ENCODE measurements at regions not wholly inside any gene's neighbourhood (a gene's known extent, or its start where the extent isn't known, plus 50 kb on each side); places are given as distances from the start of the nearest gene placed in this dataset.

DNA sequence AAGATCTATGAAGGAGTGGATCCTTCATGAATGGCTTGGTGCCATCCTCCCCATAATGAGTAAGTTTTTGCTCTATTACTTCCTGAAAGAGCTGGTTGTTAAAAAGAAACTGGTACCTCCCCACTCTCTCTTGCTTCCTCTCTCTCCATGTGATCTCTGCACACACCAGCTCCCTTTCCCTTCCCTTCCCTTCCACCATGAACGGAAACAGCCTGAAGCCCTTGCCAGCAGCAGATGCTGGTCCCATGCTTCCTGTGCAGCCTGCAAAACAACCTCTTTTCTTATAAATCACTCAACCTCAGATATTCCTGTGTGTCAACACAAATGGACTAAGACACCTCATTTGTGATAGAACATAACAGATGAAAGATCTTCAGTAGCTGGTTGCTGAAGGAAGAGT lies 303.5 kb upstream of the ACVR2A start:
- no peak for DNase-seq
- H3K27ac ChIP-seq, result no peak overlapping the region

DNA sequence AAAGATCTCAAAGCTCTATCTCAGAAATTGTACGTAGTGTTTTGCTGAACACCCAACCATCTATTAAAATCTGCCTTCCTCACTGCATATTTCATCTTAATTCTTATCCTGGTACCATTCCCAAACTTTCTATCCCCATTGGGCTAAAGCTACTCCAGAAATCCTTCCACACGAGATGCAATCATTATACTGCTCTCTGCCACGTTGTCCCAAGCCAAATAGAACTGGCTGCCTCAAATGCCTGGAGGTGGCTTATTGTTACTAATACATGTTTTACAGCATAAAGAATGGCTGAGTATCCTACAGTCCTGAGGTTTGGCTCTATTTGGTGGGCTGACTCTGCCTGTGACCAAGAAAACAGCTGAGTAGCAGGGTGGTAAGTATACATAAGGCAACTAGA lies 306.0 kb upstream of the ACVR2A start:
- DNase-seq, result no peak
- no peaks in the 10 kb centered on the region for H3K9me3 ChIP-seq (ENCODE audit: severe bottlenecking)
- H3K27ac ChIP-seq, result no peak overlapping the region
- TF ChIP-seq, protein P1, sequence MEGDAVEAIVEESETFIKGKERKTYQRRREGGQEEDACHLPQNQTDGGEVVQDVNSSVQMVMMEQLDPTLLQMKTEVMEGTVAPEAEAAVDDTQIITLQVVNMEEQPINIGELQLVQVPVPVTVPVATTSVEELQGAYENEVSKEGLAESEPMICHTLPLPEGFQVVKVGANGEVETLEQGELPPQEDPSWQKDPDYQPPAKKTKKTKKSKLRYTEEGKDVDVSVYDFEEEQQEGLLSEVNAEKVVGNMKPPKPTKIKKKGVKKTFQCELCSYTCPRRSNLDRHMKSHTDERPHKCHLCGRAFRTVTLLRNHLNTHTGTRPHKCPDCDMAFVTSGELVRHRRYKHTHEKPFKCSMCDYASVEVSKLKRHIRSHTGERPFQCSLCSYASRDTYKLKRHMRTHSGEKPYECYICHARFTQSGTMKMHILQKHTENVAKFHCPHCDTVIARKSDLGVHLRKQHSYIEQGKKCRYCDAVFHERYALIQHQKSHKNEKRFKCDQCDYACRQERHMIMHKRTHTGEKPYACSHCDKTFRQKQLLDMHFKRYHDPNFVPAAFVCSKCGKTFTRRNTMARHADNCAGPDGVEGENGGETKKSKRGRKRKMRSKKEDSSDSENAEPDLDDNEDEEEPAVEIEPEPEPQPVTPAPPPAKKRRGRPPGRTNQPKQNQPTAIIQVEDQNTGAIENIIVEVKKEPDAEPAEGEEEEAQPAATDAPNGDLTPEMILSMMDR (IDR thresholded peaks at IDR 0.05; ENCODE audit: low read depth, low read length), result no peak
- no peak overlapping the region for H3K4me3 ChIP-seq (ENCODE audit: low read depth, low read length)
- H3K27me3 ChIP-seq (ENCODE audit: insufficient read depth, low read depth, severe bottlenecking), result no peaks in the 10 kb centered on the region
- no peaks in the 10 kb centered on the region for H3K36me3 ChIP-seq

More for the DNA sequence above, 303.5 kb upstream of the ACVR2A start:
- H3K9me3 ChIP-seq (ENCODE audit: severe bottlenecking), result no peaks in the 10 kb centered on the region
- TF ChIP-seq, protein P1 (IDR thresholded peaks at IDR 0.05; ENCODE audit: low read depth, low read length), result no peak
- no peaks in the 10 kb centered on the region for H3K27me3 ChIP-seq (ENCODE audit: insufficient read depth, low read depth, severe bottlenecking)
- no peaks in the 10 kb centered on the region for H3K36me3 ChIP-seq
- H3K4me3 ChIP-seq (ENCODE audit: low read depth, low read length), result no peak overlapping the region

DNA sequence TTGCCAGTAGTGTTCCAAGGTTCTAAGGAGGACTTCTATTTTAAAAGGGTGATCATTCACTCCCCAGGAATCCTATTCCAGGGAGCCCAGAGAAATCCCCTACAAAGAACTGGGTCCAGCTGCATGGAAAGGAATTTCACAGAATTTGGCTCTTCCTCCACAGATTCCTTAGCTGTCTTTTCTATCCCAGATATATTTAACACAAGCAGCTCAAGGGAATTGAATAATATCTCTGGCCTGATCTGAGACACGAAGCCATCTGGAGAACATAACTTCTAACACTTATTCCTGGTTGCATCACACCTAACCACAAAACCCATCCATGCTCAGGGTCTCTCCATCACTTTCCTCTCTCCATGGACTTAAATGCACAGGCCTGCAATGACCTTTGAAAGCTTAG lies 306.7 kb upstream of the ACVR2A start:
- no peak for DNase-seq
- H3K36me3 ChIP-seq, result no peaks in the 10 kb centered on the region
- no peaks in the 10 kb centered on the region for H3K9me3 ChIP-seq (ENCODE audit: severe bottlenecking)
- H3K27ac ChIP-seq, result no peak overlapping the region
- TF ChIP-seq, protein P1 (IDR thresholded peaks at IDR 0.05; ENCODE audit: low read depth, low read length), result no peak
- no peaks in the 10 kb centered on the region for H3K27me3 ChIP-seq (ENCODE audit: insufficient read depth, low read depth, severe bottlenecking)
- H3K4me3 ChIP-seq (ENCODE audit: low read depth, low read length), result no peak overlapping the region

DNA sequence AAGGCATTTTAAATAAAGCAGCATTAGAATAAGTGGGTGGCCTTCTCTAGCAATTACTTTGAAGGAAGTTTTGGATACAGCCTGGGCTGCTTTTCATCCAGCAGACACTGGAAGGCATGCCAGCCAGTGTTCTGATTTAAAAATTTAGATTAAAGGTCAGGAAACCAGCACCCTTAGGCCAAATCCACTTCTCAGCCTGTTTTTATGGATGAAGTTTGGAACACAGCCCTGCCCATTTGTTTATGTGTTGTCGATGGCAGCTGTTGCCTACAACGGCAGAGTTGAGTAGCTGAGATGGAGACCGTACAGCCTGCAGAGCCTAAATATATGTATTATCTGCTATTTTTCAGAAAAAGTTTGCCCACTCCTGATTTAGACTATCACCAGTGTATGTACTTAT lies 313.6 kb upstream of the ACVR2A start:
- no peak overlapping the region for H3K4me3 ChIP-seq (ENCODE audit: low read depth, low read length)
- no peaks in the 10 kb centered on the region for H3K36me3 ChIP-seq
- H3K9me3 ChIP-seq (ENCODE audit: severe bottlenecking), result no peaks in the 10 kb centered on the region
- no peaks in the 10 kb centered on the region for H3K27me3 ChIP-seq (ENCODE audit: insufficient read depth, low read depth, severe bottlenecking)
- H3K27ac ChIP-seq, result no peak overlapping the region
- no peak for DNase-seq
- TF ChIP-seq, protein P1 (IDR thresholded peaks at IDR 0.05; ENCODE audit: low read depth, low read length), result no peak

DNA sequence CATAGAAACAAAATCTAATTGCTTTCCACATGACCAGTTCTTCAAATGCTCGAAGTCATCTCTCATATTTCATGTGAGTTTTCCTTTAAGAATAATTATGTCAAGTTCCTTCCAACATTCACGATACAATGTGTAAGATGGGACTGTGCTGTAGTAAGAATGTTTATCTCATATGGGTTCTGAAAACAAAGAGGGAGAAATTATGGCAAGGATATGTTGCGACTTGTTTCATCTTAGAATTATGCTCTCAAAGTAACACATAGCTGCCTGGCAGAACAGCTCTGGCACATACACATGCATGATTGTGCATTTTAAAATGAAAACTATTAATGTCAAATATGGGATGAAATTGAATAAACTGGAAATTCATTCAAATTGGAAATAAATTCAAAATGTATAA lies 314.8 kb upstream of the ACVR2A start:
- DNase-seq, result no peak
- Histone ChIP-seq H3K9me3 (ENCODE audit: severe bottlenecking) (no peaks in the 10 kb centered on the region), H3K4me3 (ENCODE audit: low read depth, low read length) (no peak overlapping the region), H3K36me3 (no peaks in the 10 kb centered on the region), H3K27me3 (ENCODE audit: insufficient read depth, low read depth, severe bottlenecking) (no peaks in the 10 kb centered on the region), H3K27ac (no peak overlapping the region)
- TF ChIP-seq, protein P1 (IDR thresholded peaks at IDR 0.05; ENCODE audit: low read depth, low read length), result no peak

DNA sequence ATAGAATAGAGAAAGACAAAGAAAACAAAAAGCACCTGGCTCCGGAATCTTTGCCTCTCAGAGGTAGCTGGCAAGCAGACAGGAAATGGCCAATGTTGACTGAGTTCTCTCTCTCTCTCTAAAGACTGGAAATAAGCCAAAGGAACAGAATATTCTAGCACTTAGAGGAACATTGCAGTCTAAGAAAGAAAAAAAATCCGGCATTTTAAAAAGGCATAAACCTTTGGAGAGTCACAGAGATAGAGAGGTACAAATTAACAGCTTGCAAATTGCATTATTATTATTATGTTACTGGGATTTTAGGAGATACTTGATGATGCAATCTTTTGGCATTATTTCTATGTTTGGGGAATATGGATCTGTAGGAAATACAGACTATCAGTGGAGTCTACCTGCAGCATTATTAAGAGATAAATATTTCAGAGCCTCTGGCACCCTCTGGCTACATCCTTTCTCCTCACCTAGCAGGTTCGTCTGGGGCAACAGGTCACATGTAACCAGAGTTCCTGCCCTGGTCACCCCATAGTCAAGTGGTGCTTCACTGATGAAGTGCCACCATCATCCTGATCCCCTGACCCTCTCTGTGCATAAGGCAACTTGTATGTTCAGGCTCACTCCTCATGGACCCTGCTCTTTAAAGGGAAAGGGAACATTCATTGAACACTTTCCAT lies 318.9 kb upstream of the ACVR2A start:
- TF ChIP-seq, protein P1 (IDR thresholded peaks at IDR 0.05; ENCODE audit: low read depth, low read length), result no peak
- no peak for DNase-seq
- no peak overlapping the region for H3K27ac ChIP-seq
- no peak overlapping the region for H3K4me3 ChIP-seq (ENCODE audit: low read depth, low read length)
- H3K27me3 ChIP-seq (ENCODE audit: insufficient read depth, low read depth, severe bottlenecking), result no peaks in the 10 kb centered on the region
- no peaks in the 10 kb centered on the region for H3K9me3 ChIP-seq (ENCODE audit: severe bottlenecking)
- H3K36me3 ChIP-seq, result no peaks in the 10 kb centered on the region

Data from WERI-Rb-1 (cell line).